HFFc6 (cell line): ENCODE measurements at regions not wholly inside any gene's neighbourhood (a gene's known extent, or its start where the extent isn't known, plus 50 kb on each side); places are given as distances from the start of the nearest gene placed in this dataset.
"Not testable (repeated sequence)": the region's sequence is repeated elsewhere in the genome, so short reads cannot be mapped to it uniquely, and the experiment has no call there.

Source experiments
- DNase-seq: peaks from one replicate; pipeline ENCODE4 v3.0.0-alpha.2; 2018
- H3K27ac Mint-ChIP-seq: 2 replicates; pipeline ENCODE4 v1.8.0; 2020; ENCODE audit warnings: mild to moderate bottlenecking, mixed read lengths
- H3K27me3 Mint-ChIP-seq: 2 replicates; pipeline ENCODE4 v1.8.0; 2021; ENCODE audit warnings: mild to moderate bottlenecking, moderate library complexity, mixed read lengths; ENCODE audit not compliant: insufficient read depth
- H3K36me3 Mint-ChIP-seq: 2 replicates; pipeline ENCODE4 v1.8.0; 2021; ENCODE audit warnings: low read depth, mixed read lengths
- H3K4me1 Mint-ChIP-seq: 2 replicates; pipeline ENCODE4 v1.8.0; 2020; ENCODE audit warnings: low read depth, mixed read lengths
- H3K4me3 Mint-ChIP-seq: 2 replicates; pipeline ENCODE4 v1.8.0; 2020; ENCODE audit warnings: mild to moderate bottlenecking, moderate library complexity, mixed read lengths
- H3K9me3 Mint-ChIP-seq: 2 replicates; pipeline ENCODE4 v1.8.0; 2020; ENCODE audit warnings: mild to moderate bottlenecking, mixed read lengths
- CTCF ChIP-seq: fragments of 200-600 bp; sonication (generic); IDR thresholded peaks from 2 replicates; pipeline ENCODE4 v1.5.0; 2021; ENCODE audit warnings: antibody characterized with exemption, mild to moderate bottlenecking

GRCh38 chr6:16042751-16043150 is 86.1 kb upstream of the MYLIP start:
- H3K27me3 Mint-ChIP-seq: no peaks in the 10 kb centered on the region
- H3K9me3 Mint-ChIP-seq: peaks cover 18% of the 10 kb centered on the region
- no peak for TF ChIP-seq CTCF
- no peak overlapping the region for H3K4me3 Mint-ChIP-seq
- no peaks in the 10 kb centered on the region for H3K4me1 Mint-ChIP-seq
- no peak for DNase-seq
- H3K27ac Mint-ChIP-seq: no peak overlapping the region
- no peaks in the 10 kb centered on the region for H3K36me3 Mint-ChIP-seq

- peaks cover 18% of the 10 kb centered on the region for H3K9me3 Mint-ChIP-seq
- H3K27ac Mint-ChIP-seq: no peak overlapping the region
- TF ChIP-seq CTCF: no peak
- no peaks in the 10 kb centered on the region for H3K36me3 Mint-ChIP-seq
- H3K4me3 Mint-ChIP-seq: no peak overlapping the region
- no peaks in the 10 kb centered on the region for H3K27me3 Mint-ChIP-seq
- H3K4me1 Mint-ChIP-seq: no peaks in the 10 kb centered on the region
- no peak for DNase-seq
Observed at GRCh38 chr6:16041327-16041726, 87.6 kb upstream of the MYLIP start.

GRCh38 chr6:16040628-16040974 is 88.3 kb upstream of the MYLIP start:
- no peak for DNase-seq

GRCh38 chr6:16039892-16040627 is 88.8 kb upstream of the MYLIP start:
- H3K4me1 Mint-ChIP-seq, DNase-seq, H3K36me3 Mint-ChIP-seq, H3K27me3 Mint-ChIP-seq, H3K4me3 Mint-ChIP-seq, H3K27ac Mint-ChIP-seq: not testable (repeated sequence)
- peaks cover 24% of the 10 kb centered on the region for H3K9me3 Mint-ChIP-seq

More at GRCh38 chr6:16040628-16040974, 88.3 kb upstream of the MYLIP start:
- Mint-ChIP-seq H3K9me3 (peaks cover 18% of the 10 kb centered on the region), H3K27ac (no peak overlapping the region), H3K4me1 (no peaks in the 10 kb centered on the region), H3K4me3 (no peak overlapping the region), H3K27me3 (no peaks in the 10 kb centered on the region), H3K36me3 (no peaks in the 10 kb centered on the region)
- TF ChIP-seq CTCF: no peak

GRCh38 chr6:16038938-16039337 is 89.9 kb upstream of the MYLIP start:
- no peak overlapping the region for H3K27ac Mint-ChIP-seq
- TF ChIP-seq CTCF: no peak
- H3K27me3 Mint-ChIP-seq: no peaks in the 10 kb centered on the region
- peaks cover 29% of the 10 kb centered on the region for H3K9me3 Mint-ChIP-seq
- no peak for DNase-seq
- no peak overlapping the region for H3K4me3 Mint-ChIP-seq
- no peaks in the 10 kb centered on the region for H3K4me1 Mint-ChIP-seq
- H3K36me3 Mint-ChIP-seq: no peaks in the 10 kb centered on the region

GRCh38 chr6:16035488-16036080 is 93.3 kb upstream of the MYLIP start:
- no peak for DNase-seq
- H3K27ac Mint-ChIP-seq: no peak overlapping the region
- H3K27me3 Mint-ChIP-seq: no peaks in the 10 kb centered on the region; the same call in 1 of the 2 replicates
- no peaks in the 10 kb centered on the region for H3K4me1 Mint-ChIP-seq
- TF ChIP-seq CTCF: no peak
- H3K36me3 Mint-ChIP-seq: no peaks in the 10 kb centered on the region
- H3K4me3 Mint-ChIP-seq: no peak overlapping the region
- H3K9me3 Mint-ChIP-seq: peaks cover 43% of the 10 kb centered on the region
